ENCODE measurements at regions not wholly inside any gene's neighbourhood (a gene's known extent, or its start where the extent isn't known, plus 50 kb on each side); places are given as distances from the start of the nearest gene placed in this dataset.
"Not testable (repeated sequence)": the region's sequence is repeated elsewhere in the genome, so short reads cannot be mapped to it uniquely, and the experiment has no call there.

GRCh38 chr2:238615187-238615586, 188.5 kb downstream of the ASB1 start:
- no peak for DNase-seq (ENCODE audit: extremely low read depth in 1 of 11, low read depth in 9 of 11, low spot score in 4 of 11)

- DNase-seq (ENCODE audit: extremely low read depth in 1 of 11, low read depth in 9 of 11, low spot score in 4 of 11), result no peak
Measured at GRCh38 chr2:238616681-238617080, 190.0 kb downstream of the ASB1 start.

- not testable (repeated sequence) for DNase-seq (ENCODE audit: extremely low read depth in 1 of 11, low read depth in 9 of 11, low spot score in 4 of 11)
Measured at GRCh38 chr2:238618494-238619283, 192.0 kb downstream of the ASB1 start.

- no peak for DNase-seq (ENCODE audit: extremely low read depth in 1 of 11, low read depth in 9 of 11, low spot score in 4 of 11)
Measured at GRCh38 chr2:238627899-238628298, 201.2 kb downstream of the ASB1 start.

- DNase-seq (ENCODE audit: extremely low read depth in 1 of 11, low read depth in 9 of 11, low spot score in 4 of 11), result no peak
Measured at GRCh38 chr2:238629064-238629463, 202.3 kb downstream of the ASB1 start.

- DNase-seq (ENCODE audit: extremely low read depth in 1 of 11, low read depth in 9 of 11, low spot score in 4 of 11), result no peak
Measured at GRCh38 chr2:238631491-238632180, 204.9 kb downstream of the ASB1 start.

GRCh38 chr2:238632181-238633060, 205.7 kb downstream of the ASB1 start:
- no peak for DNase-seq (ENCODE audit: extremely low read depth in 1 of 11, low read depth in 9 of 11, low spot score in 4 of 11)

GRCh38 chr2:238633426-238634328, 206.9 kb downstream of the ASB1 start:
- no peak for DNase-seq (ENCODE audit: extremely low read depth in 1 of 11, low read depth in 9 of 11, low spot score in 4 of 11)

- no peak for DNase-seq (ENCODE audit: extremely low read depth in 1 of 11, low read depth in 9 of 11, low spot score in 4 of 11)
Measured at GRCh38 chr2:238634701-238635357, 208.1 kb downstream of the ASB1 start.

GRCh38 chr2:238635647-238636051, 208.9 kb downstream of the ASB1 start:
- DNase-seq (ENCODE audit: extremely low read depth in 1 of 11, low read depth in 9 of 11, low spot score in 4 of 11), result no peak

GRCh38 chr2:238636269-238637073, 209.7 kb downstream of the ASB1 start:
- no peak for DNase-seq (ENCODE audit: extremely low read depth in 1 of 11, low read depth in 9 of 11, low spot score in 4 of 11)

GRCh38 chr2:238638100-238638981, 209.5 kb upstream of the TWIST2 start:
- no peak for DNase-seq (ENCODE audit: extremely low read depth in 1 of 11, low read depth in 9 of 11, low spot score in 4 of 11)

GRCh38 chr2:238638982-238639628, 208.8 kb upstream of the TWIST2 start:
- DNase-seq (ENCODE audit: extremely low read depth in 1 of 11, low read depth in 9 of 11, low spot score in 4 of 11), result no peak

- DNase-seq (ENCODE audit: extremely low read depth in 1 of 11, low read depth in 9 of 11, low spot score in 4 of 11), result no peak
Measured at GRCh38 chr2:238640486-238640885, 207.4 kb upstream of the TWIST2 start.

GRCh38 chr2:238642973-238643372, 204.9 kb upstream of the TWIST2 start:
- no peak for DNase-seq (ENCODE audit: extremely low read depth in 1 of 11, low read depth in 9 of 11, low spot score in 4 of 11)

GRCh38 chr2:238643400-238643907, 204.4 kb upstream of the TWIST2 start:
- no peak for DNase-seq (ENCODE audit: extremely low read depth in 1 of 11, low read depth in 9 of 11, low spot score in 4 of 11)
